Small intestine (tissue), 7 donors: ENCODE measurements at regions not wholly inside any gene's neighbourhood (a gene's known extent, or its start where the extent isn't known, plus 50 kb on each side); places are given as distances from the start of the nearest gene placed in this dataset.

ENCODE experiments used
- DNase-seq, 2 donors: peaks; one replicate each; pipeline versions ENCODE4 v3.0.0 to v3.0.0-alpha.2; 2013
- FAIRE-seq: peaks from 2 replicates; lab custom pipeline; 2012; peaks lifted over from hg19 to GRCh38; lab: Jason Lieb, UNC
- H3K27ac ChIP-seq, 3 donors: one replicate each; pipeline ENCODE4 v1.5.1; 2013; ENCODE audit warnings: low read length in 2 of 3, mild to moderate bottlenecking in 2 of 3, control low read depth in 1 of 3, inconsistent platforms in 1 of 3, low read depth in 1 of 3, moderate library complexity in 1 of 3
- H3K27me3 ChIP-seq, 3 donors: one replicate each; pipeline ENCODE4 v1.6.1; 2013; ENCODE audit warnings: low read length in 3 of 3, inconsistent platforms in 1 of 3; ENCODE audit not compliant: control insufficient read depth in 3 of 3, insufficient read depth in 3 of 3
- H3K36me3 ChIP-seq, 3 donors: one replicate each; pipeline ENCODE4 v1.6.1; 2013; ENCODE audit warnings: low read length in 3 of 3, inconsistent platforms in 1 of 3, low read depth in 1 of 3, mild to moderate bottlenecking in 1 of 3, moderate library complexity in 1 of 3; ENCODE audit not compliant: control insufficient read depth in 3 of 3, insufficient read depth in 2 of 3
- H3K4me1 ChIP-seq, 3 donors: one replicate each; pipeline ENCODE4 v1.6.1; 2013; ENCODE audit warnings: low read length in 2 of 3, inconsistent platforms in 1 of 3, low read depth in 1 of 3, mild to moderate bottlenecking in 1 of 3, moderate library complexity in 1 of 3; ENCODE audit not compliant: control insufficient read depth in 3 of 3, insufficient read depth in 2 of 3
- H3K4me3 ChIP-seq, 3 donors: one replicate each; pipeline ENCODE4 v1.5.1; 2013; ENCODE audit warnings: low read length in 3 of 3, control low read depth in 1 of 3, inconsistent platforms in 1 of 3, low read depth in 1 of 3, mild to moderate bottlenecking in 1 of 3, moderate library complexity in 1 of 3
- H3K9me3 ChIP-seq, 2 donors: one replicate each; pipeline ENCODE4 v1.6.1; 2013; ENCODE audit warnings: low read depth in 1 of 2, low read length in 1 of 2; ENCODE audit not compliant: control insufficient read depth in 2 of 2, insufficient read depth in 1 of 2
- WGBS, 3 donors: extraction: QIAGEN DNeasy Blood & Tissue Kit; methylation state at CpG; one replicate each; pipeline ENCODE4 v1.1.7; 2013; 5-methylcytosine and 5-hydroxymethylcytosine counted together
- donor health status: healthy with polysubstance abuse.
- donor health status: control.
- donor health status: control.
- donor health status: Bipolar disorder and iron deficiency.
- donor health status: healthy.

DNA sequence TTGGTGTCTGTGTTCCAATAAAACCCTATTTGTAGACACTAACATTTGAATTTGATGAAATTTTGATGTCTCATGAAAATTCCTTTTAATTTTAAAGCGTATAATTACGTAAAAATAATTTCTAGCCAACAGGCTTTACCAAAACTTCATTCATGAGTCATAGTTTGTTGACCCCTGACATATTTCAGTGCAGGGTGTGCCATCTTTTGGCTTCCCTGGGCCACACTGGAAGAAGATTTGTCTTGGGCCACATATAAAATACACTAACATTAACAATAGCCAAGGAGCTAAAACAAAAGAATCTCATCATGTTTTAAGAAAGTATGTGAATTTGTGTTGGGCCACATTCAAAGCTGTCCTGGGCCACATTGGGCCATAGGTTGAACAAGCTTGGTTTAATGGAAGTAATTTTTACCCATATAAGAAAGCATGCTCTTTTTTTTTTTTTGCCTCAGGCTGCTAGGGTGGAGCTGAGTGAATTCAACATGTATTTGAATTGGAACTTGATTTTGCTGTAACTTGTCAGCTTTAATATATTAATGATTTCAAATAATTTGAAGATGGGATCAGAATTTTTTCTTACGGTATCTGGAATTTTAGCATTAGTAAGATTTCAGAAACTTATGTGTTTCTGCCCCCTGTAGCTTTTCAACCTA lies 267.7 kb upstream of the RGS18 start:
- 86 to 92% (median 90%) methylated on average over 3 of the region's 3 CpGs for WGBS, 3 donors
- FAIRE-seq: no peak
- Histone ChIP-seq H3K36me3 (no peaks in the 10 kb centered on the region), H3K4me3 (no peak overlapping the region), H3K27me3 (no peaks in the 10 kb centered on the region), H3K4me1 (no peaks in the 10 kb centered on the region), H3K27ac (no peak overlapping the region), H3K9me3 (no peaks in the 10 kb centered on the region)
- no peak for DNase-seq

DNA sequence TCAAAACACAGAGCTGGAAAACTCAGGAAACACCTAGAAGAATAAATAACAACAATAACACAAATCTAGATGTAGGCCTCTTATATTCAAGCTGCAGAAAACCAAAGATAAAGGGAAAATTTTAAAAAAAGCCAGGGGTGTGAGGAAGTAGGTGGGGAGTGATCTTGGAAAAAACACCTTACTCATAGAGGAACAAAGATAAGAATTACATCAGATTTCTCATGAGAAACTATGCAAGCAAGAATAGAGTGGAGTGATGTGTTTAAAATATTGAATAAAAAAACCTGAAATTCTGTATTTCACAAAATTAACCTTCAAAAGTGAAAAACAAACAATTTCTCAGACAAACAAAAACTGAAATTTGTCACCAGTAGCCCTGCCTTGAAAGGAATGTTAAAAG lies 265.5 kb upstream of the RGS18 start:
- H3K4me1 ChIP-seq: no peaks in the 10 kb centered on the region
- no peaks in the 10 kb centered on the region for H3K27me3 ChIP-seq
- H3K36me3 ChIP-seq: no peaks in the 10 kb centered on the region
- no peaks in the 10 kb centered on the region for H3K9me3 ChIP-seq
- FAIRE-seq (no peak), DNase-seq (no peak)
- H3K4me3 ChIP-seq: no peak overlapping the region
- no peak overlapping the region for H3K27ac ChIP-seq

DNA sequence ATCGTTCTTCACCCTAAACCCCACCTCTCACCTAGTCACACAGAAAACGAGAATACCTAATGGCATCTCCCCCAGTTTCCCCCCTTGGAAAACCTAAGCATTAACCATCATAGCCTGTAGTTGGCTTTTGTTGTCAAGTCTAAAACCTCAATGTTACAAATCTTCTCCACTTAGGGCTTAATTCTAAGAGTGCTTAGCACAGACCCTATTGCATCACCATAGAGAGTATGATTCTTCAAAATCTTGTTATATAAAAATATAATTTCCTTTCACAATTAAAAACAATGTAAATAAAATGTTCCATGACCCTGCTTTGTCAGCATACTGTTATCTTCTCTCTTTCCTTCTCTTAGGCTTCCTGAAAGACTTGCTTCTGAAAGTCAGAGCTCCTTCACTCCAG lies 263.2 kb upstream of the RGS18 start:
- H3K9me3 ChIP-seq: no peaks in the 10 kb centered on the region
- 46 to 80% (median 51%) methylated on average over 2 of the region's 2 CpGs for WGBS, 3 donors
- H3K27ac ChIP-seq: no peak overlapping the region
- H3K4me1 ChIP-seq: no peaks in the 10 kb centered on the region
- no peaks in the 10 kb centered on the region for H3K36me3 ChIP-seq
- H3K27me3 ChIP-seq: no peaks in the 10 kb centered on the region
- no peak for FAIRE-seq
- no peak overlapping the region for H3K4me3 ChIP-seq
- DNase-seq: no peak

DNA sequence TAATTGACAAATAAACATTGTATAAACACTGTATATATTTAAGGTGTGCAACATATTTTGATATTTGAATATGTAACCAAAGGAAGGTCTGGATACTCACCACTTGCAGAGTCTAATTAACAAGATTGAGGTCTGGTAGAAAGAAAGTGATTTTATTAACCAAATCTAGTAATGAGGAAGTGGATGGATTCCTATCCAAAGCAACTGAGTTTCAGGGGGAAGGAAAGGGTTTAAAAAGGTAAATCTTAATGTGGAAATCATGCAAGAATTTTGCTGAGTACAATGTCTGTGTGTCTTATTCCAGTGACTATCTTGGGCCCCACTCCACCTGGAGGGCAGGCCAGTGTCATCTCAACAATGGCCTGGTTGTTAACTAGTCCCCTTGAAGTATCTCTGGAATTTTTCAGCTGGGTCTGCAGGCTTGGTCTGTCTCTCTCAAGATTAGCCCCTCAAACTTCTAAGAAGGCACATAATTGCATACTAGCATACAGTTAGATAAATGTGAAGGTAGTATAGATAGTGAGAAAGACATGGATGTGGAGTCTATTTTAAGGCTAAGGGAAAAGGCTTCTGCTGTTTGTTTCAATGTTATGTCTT lies 262.7 kb upstream of the RGS18 start:
- no peaks in the 10 kb centered on the region for H3K4me1 ChIP-seq
- DNase-seq (no peak), FAIRE-seq (no peak)
- H3K36me3 ChIP-seq: no peaks in the 10 kb centered on the region
- H3K4me3 ChIP-seq: no peak overlapping the region
- H3K9me3 ChIP-seq: no peaks in the 10 kb centered on the region
- H3K27me3 ChIP-seq: no peaks in the 10 kb centered on the region
- no peak overlapping the region for H3K27ac ChIP-seq

DNA sequence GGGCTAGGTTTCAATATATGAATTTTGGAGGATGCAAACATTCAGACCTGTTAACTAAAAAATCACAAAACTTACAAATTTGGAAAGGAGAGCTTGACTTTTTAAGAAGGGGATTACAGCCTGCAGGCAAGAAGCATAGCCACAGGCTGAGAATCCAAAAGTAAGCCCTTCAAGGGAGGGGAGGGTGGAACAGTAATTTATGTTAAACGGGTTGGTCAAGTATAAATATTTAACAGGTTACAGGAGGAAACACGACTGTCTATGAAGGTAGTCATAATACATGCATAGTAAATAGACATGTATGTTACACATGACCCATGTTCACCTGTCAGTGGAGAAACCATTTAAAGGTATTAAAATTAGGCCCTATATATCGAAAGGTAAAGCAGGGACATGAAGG lies 261.1 kb upstream of the RGS18 start:
- Histone ChIP-seq H3K9me3 (no peaks in the 10 kb centered on the region), H3K27me3 (no peaks in the 10 kb centered on the region), H3K4me1 (no peaks in the 10 kb centered on the region), H3K4me3 (no peak overlapping the region), H3K36me3 (no peaks in the 10 kb centered on the region), H3K27ac (no peak overlapping the region)
- FAIRE-seq (no peak), DNase-seq (no peak)
- WGBS, 3 donors: 79 to 85% (median 85%) methylated on average over 3 of the region's 3 CpGs

DNA sequence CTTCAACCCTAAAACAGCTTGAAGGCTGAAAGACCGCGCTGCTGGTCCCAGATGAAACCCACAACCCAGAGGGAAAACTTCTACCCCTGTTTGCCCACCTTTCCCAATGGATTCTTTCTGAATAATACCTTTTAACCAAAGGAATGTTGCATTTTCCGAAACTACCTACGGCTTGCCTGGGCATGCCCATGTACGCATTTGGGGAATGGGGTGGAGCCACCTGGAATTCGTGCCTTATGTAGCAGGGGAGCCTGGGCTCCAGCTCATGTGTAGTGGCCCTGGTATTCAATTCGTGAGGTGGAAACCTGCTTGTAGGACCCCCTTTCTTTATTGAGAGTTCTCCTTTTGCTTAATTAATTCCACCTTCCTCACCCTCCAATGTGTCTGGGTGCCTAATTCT lies 256.6 kb upstream of the RGS18 start:
- Histone ChIP-seq H3K36me3 (no peaks in the 10 kb centered on the region), H3K27ac (no peak overlapping the region), H3K9me3 (no peaks in the 10 kb centered on the region), H3K4me1 (no peaks in the 10 kb centered on the region), H3K27me3 (no peaks in the 10 kb centered on the region), H3K4me3 (no peak overlapping the region)
- WGBS, 3 donors: 85 to 93% (median 93%) methylated on average over 7 of the region's 7 CpGs
- DNase-seq (no peak), FAIRE-seq (no peak)

DNA sequence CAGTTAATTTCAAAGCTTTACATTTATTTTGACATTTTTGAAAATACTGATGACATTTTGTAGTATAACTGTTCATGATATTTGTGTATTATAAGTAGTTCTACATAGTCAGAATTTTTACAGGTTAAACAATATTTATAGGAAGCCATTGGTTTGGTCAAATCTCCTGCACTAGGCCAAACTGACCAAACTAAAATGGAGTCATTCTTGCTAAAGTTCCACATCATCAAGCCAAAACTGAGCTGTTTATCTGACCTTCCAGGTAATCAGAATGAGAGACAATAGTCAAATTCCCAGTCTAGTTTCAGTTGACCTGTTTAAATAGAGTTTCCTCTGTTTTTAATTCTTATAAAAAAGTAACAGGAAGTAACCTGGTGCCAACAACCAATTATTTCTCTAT lies 253.3 kb upstream of the RGS18 start:
- FAIRE-seq: no peak

DNA sequence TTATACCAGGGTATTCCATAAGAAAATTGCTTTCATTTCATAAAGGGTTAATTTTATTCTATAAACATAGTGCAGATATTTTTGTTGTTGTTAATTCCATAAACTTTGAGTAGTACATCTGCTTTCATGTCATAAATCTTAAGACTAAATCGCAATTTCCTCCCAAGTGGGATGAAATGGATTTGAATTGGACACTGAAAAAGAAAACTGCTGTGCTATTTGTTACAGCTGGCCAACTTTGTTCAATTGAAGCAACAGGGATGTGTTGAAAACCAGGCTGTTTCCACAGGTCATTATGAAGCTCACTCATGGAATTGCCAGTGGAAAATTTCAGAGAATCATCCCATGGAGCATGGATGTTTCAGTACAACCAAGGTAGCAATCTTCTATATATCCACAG lies 252.5 kb upstream of the RGS18 start:
- H3K4me3 ChIP-seq: no peak overlapping the region
- H3K36me3 ChIP-seq: no peaks in the 10 kb centered on the region
- H3K27me3 ChIP-seq: no peaks in the 10 kb centered on the region
- no peak overlapping the region for H3K27ac ChIP-seq
- H3K9me3 ChIP-seq: peaks cover 0 to 15% of the 10 kb centered on the region in 2 donors
- 62 to 78% (median 71%) methylated on average over 1 of the region's 1 CpG for WGBS, 3 donors
- FAIRE-seq: no peak
- no peaks in the 10 kb centered on the region for H3K4me1 ChIP-seq
- DNase-seq: no peak

More for the DNA sequence above, 253.3 kb upstream of the RGS18 start:
- H3K4me1 ChIP-seq: no peaks in the 10 kb centered on the region
- no peaks in the 10 kb centered on the region for H3K27me3 ChIP-seq
- H3K9me3 ChIP-seq: peaks cover 0 to 12% of the 10 kb centered on the region in 2 donors
- no peak for DNase-seq
- no peak overlapping the region for H3K27ac ChIP-seq
- H3K4me3 ChIP-seq: no peak overlapping the region
- no peaks in the 10 kb centered on the region for H3K36me3 ChIP-seq

DNA sequence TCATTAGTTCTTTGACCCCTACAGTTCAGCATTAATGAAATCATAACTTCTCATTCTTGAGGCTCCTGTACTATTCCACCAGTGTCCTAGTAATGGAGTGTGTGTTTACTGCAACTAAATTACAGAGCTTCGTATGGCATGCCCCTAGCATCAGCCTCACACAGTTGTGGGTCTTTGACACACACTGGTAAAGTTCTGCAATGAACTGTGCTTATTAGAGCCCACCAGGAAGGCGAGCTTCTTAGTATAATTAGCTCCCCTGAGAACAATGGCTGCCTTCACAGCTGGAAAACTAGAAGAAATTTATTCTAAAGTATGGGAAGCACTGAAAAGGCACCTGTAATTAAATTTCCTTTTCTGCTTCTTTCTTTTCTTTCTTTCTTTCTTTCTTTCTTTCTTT lies 251.1 kb upstream of the RGS18 start:
- H3K27me3 ChIP-seq: no peaks in the 10 kb centered on the region
- H3K4me1 ChIP-seq: no peaks in the 10 kb centered on the region
- DNase-seq: no peak
- H3K9me3 ChIP-seq: peaks cover 0 to 15% of the 10 kb centered on the region in 2 donors
- no peak for FAIRE-seq
- no peak overlapping the region for H3K4me3 ChIP-seq
- WGBS, 3 donors: 53 to 72% (median 53%) methylated on average over 2 of the region's 2 CpGs
- no peak overlapping the region for H3K27ac ChIP-seq
- no peaks in the 10 kb centered on the region for H3K36me3 ChIP-seq
